ENCODE measurements at regions not wholly inside any gene's neighbourhood (a gene's known extent, or its start where the extent isn't known, plus 50 kb on each side); places are given as distances from the start of the nearest gene placed in this dataset.

GRCh38 chr14:101073598-101073965 lies 170.1 kb upstream of the RTL1 start:
- TF ChIP-seq CTCF (IDR thresholded peaks at IDR 0.05) (no peak), ZFX (IDR thresholded peaks at IDR 0.05; ENCODE audit: borderline replicate concordance) (no peak)

Data from 22Rv1 (cell line).